HG03565 (cell line): ENCODE measurements at regions not wholly inside any gene's neighbourhood (a gene's known extent, or its start where the extent isn't known, plus 50 kb on each side); places are given as distances from the start of the nearest gene placed in this dataset.

ENCODE experiments used
- ATAC-seq: cut with Tn5 transposase; IDR thresholded peaks from one replicate; pipeline ENCODE4 v1.9.1; 2021; ENCODE audit warnings: mild to moderate bottlenecking, moderate library complexity; ENCODE audit not compliant: unreplicated experiment

- ATAC-seq, result no peak
Measured at GRCh38 chr20:16944745-16945144, 196.6 kb downstream of the OTOR start.

- ATAC-seq, result no peak
Measured at GRCh38 chr20:16945619-16946018, 197.5 kb downstream of the OTOR start.

- ATAC-seq, result no peak
Measured at GRCh38 chr20:16946097-16946496, 197.9 kb downstream of the OTOR start.

- no peak for ATAC-seq
Measured at GRCh38 chr20:16947479-16947878, 199.3 kb downstream of the OTOR start.

GRCh38 chr20:16951876-16952275 is 203.7 kb downstream of the OTOR start:
- no peak for ATAC-seq

GRCh38 chr20:16952965-16953364 is 204.8 kb downstream of the OTOR start:
- no peak for ATAC-seq

GRCh38 chr20:16953858-16954257 is 205.7 kb downstream of the OTOR start:
- ATAC-seq, result no peak

- no peak for ATAC-seq
Measured at GRCh38 chr20:16955462-16955861, 207.3 kb downstream of the OTOR start.

- no peak for ATAC-seq
Measured at GRCh38 chr20:16955971-16956370, 207.8 kb downstream of the OTOR start.

GRCh38 chr20:16965401-16965800 is 217.2 kb downstream of the OTOR start:
- ATAC-seq, result no peak

- ATAC-seq, result no peak
Measured at GRCh38 chr20:16966276-16966880, 218.2 kb downstream of the OTOR start.

GRCh38 chr20:16968099-16968498 is 219.9 kb downstream of the OTOR start:
- ATAC-seq, result no peak

GRCh38 chr20:16970776-16971175 is 222.6 kb downstream of the OTOR start:
- no peak for ATAC-seq

- no peak for ATAC-seq
Measured at GRCh38 chr20:16974080-16974854, 226.1 kb downstream of the OTOR start.

GRCh38 chr20:16974855-16975162 is 226.7 kb downstream of the OTOR start:
- no peak for ATAC-seq

GRCh38 chr20:16975682-16976081 is 227.5 kb downstream of the OTOR start:
- no peak for ATAC-seq

GRCh38 chr20:16978497-16978896 is 230.3 kb downstream of the OTOR start:
- ATAC-seq, result no peak

GRCh38 chr20:16982091-16982726 is 234.1 kb downstream of the OTOR start:
- no peak for ATAC-seq

- ATAC-seq, result no peak
Measured at GRCh38 chr20:16984481-16984880, 236.3 kb downstream of the OTOR start.

GRCh38 chr20:17003170-17003870 is 223.5 kb upstream of the PCSK2 start:
- ATAC-seq, result no peak

GRCh38 chr20:17010181-17010580 is 216.7 kb upstream of the PCSK2 start:
- no peak for ATAC-seq
